ENCODE measurements at regions not wholly inside any gene's neighbourhood (a gene's known extent, or its start where the extent isn't known, plus 50 kb on each side); places are given as distances from the start of the nearest gene placed in this dataset.
"Not testable (repeated sequence)": the region's sequence is repeated elsewhere in the genome, so short reads cannot be mapped to it uniquely, and the experiment has no call there.

DNA sequence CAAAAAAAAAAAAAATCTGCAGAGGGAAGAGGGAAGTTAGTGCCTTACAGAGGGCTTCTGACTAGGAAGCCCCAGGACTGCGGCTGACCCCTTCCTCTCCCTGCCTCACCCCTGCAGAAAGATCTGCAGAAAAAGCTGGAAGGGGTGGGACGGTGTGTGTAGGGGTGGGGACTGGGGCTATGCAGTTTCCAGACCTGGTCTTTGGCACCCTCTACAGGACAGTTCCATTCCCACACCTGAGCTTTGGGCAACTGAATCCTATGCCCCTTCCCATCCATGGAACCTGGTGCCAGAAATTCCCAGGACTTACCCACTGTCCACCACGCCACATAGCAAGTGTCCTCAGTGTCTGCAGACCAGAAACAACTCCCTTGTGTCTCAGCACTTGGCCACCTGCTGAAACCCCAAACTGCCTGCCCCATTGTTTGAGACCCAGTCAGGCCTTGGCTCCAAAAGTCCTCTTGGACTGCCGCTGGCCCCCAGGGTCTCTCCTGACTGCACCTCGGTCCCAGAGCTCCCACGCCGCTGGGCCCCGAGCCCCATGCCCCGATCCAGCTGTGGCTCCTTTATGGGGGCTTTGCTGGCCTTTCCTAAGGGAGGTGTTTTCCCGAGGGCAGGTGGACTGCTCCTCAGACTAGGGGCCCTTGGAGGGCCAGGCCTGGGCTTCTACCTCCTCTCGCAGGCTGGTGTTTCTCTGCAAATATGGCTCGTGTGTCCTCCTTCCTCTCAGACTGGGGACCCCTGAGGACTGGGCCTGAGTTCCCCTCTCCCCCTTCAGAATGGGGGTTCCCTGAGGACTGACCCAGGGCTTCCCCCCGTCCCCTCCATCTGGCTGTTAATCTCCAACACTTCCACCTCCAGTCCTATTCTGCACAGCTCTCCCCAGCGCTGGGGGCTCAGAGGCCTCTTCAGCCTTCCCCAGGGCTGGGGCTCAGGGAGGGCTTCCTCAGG is 284.9 kb upstream of the TEKT4 start:
- H3K36me3 ChIP-seq (ENCODE audit: control insufficient read depth in 2 of 3, insufficient read depth in 3 of 3, low read length in 3 of 3); H3K4me1 ChIP-seq (ENCODE audit: control insufficient read depth in 2 of 3, insufficient read depth in 2 of 3, low read depth in 1 of 3, low read length in 3 of 3); H3K9me3 ChIP-seq (ENCODE audit: control insufficient read depth in 2 of 3, insufficient read depth in 1 of 3, low read length in 3 of 3); H3K9ac ChIP-seq (ENCODE audit: low read length in 3 of 3); H3K27ac ChIP-seq (ENCODE audit: low read depth in 2 of 2, low read length in 2 of 2); FAIRE-seq; H3K27me3 ChIP-seq (ENCODE audit: control insufficient read depth, insufficient read depth, low read length); intact Hi-C loops (cut with DNase I); H3K4me3 ChIP-seq (ENCODE audit: low read length in 3 of 3): not testable (repeated sequence)
- TF ChIP-seq, protein P1, sequence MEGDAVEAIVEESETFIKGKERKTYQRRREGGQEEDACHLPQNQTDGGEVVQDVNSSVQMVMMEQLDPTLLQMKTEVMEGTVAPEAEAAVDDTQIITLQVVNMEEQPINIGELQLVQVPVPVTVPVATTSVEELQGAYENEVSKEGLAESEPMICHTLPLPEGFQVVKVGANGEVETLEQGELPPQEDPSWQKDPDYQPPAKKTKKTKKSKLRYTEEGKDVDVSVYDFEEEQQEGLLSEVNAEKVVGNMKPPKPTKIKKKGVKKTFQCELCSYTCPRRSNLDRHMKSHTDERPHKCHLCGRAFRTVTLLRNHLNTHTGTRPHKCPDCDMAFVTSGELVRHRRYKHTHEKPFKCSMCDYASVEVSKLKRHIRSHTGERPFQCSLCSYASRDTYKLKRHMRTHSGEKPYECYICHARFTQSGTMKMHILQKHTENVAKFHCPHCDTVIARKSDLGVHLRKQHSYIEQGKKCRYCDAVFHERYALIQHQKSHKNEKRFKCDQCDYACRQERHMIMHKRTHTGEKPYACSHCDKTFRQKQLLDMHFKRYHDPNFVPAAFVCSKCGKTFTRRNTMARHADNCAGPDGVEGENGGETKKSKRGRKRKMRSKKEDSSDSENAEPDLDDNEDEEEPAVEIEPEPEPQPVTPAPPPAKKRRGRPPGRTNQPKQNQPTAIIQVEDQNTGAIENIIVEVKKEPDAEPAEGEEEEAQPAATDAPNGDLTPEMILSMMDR (IDR thresholded peaks at IDR 0.05; ENCODE audit: borderline replicate concordance, extremely low read depth, insufficient read depth): peak; percentile 30
- peak in 4 of 5 donors; percentile 18 to 53 (median 32) for DNase-seq

DNA sequence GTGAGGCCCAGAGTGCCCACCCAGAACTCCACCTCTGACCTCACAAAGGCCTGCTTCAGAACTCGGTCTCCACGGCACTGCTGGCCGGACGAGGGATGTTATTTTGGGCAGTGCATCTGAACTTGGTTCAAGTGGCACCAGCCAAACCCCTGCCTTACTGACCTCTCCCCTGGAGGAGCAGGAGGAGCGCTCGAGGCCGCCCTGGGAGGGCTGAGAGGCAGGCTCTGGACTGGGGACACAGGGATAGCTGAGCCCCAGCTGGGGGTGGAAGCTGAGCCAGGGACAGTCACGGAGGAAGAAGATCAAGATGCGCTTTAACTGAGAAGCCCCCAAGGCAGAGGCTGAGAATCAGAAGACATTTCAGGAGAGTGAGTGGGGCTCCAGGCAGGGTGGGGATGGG is 284.2 kb upstream of the TEKT4 start:
- FAIRE-seq; H3K27ac ChIP-seq (ENCODE audit: low read depth in 2 of 2, low read length in 2 of 2); H3K36me3 ChIP-seq (ENCODE audit: control insufficient read depth in 2 of 3, insufficient read depth in 3 of 3, low read length in 3 of 3); H3K4me1 ChIP-seq (ENCODE audit: control insufficient read depth in 2 of 3, insufficient read depth in 2 of 3, low read depth in 1 of 3, low read length in 3 of 3); intact Hi-C loops (cut with DNase I); H3K9me3 ChIP-seq (ENCODE audit: control insufficient read depth in 2 of 3, insufficient read depth in 1 of 3, low read length in 3 of 3); H3K27me3 ChIP-seq (ENCODE audit: control insufficient read depth, insufficient read depth, low read length); DNase-seq; H3K4me3 ChIP-seq (ENCODE audit: low read length in 3 of 3); H3K9ac ChIP-seq (ENCODE audit: low read length in 3 of 3): not testable (repeated sequence)

DNA sequence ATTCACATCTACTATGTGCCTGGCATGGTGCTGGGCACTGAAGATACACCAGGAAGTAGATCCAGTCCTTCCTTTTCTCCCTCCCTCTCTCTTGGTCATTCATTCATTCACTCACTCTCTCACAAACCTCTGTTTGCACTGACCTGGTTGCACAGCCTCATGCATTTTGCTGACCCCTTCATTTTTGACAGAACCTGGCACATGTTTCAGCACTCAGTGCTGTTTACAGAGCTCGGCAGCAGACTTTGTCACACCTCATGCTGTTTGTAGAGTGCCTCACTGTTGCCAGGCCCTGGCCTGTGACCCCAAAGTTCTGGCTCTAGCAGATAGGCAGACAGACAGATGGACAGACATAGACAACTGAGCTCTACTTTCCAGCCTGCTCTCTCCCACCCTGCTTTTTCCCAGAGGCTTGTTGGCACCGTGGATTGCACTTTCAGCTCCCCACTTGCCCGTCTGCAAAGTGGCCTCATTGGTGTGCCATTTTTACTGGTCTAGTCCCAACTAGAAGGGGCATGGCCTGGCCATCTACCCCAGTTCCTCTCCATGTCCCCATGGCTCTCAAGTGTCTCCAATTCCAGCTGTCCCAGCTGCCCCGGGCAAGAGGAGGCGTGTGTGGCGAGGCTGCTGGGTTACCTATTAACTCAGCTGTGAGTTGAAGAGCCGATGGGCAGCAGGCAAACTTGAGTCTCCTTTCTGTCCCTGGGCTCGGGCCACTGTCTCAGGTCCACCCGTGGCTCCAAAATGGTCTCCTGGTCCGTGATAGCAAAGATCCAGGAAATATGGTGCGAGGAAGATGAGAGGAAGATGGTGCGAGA is 277.0 kb upstream of the TEKT4 start:
- intact Hi-C loops (cut with DNase I); H3K4me1 ChIP-seq (ENCODE audit: control insufficient read depth in 2 of 3, insufficient read depth in 2 of 3, low read depth in 1 of 3, low read length in 3 of 3); H3K9me3 ChIP-seq (ENCODE audit: control insufficient read depth in 2 of 3, insufficient read depth in 1 of 3, low read length in 3 of 3); FAIRE-seq; H3K27ac ChIP-seq (ENCODE audit: low read depth in 2 of 2, low read length in 2 of 2); DNase-seq; H3K27me3 ChIP-seq (ENCODE audit: control insufficient read depth, insufficient read depth, low read length); H3K9ac ChIP-seq (ENCODE audit: low read length in 3 of 3); H3K36me3 ChIP-seq (ENCODE audit: control insufficient read depth in 2 of 3, insufficient read depth in 3 of 3, low read length in 3 of 3): not testable (repeated sequence)
- peak overlapping the region in 1 of 3 donors; percentile 39 for H3K4me3 ChIP-seq (ENCODE audit: low read length in 3 of 3)

DNA sequence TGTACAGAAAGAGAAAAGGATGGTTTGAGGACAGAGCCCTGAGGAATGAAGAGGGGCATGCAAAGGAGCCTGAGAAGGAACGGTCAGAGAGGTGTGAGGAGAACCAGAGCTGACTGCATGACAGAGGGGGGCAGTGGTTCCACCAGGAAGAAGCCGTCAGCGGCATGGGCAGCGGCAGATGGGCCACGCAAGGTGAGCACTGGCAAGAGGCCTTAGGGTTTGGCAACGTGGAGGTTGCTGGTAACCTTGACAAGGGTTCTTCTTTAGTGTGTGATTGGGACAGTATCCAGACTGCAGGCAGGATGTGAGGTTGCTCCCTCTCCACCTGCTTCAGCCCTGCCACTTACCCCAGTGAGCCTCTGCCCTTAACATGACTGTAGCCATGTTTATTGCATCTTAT is 275.3 kb upstream of the TEKT4 start:
- H3K27ac ChIP-seq (ENCODE audit: low read depth in 2 of 2, low read length in 2 of 2); DNase-seq; H3K9ac ChIP-seq (ENCODE audit: low read length in 3 of 3); FAIRE-seq; intact Hi-C loops (cut with DNase I); H3K9me3 ChIP-seq (ENCODE audit: control insufficient read depth in 2 of 3, insufficient read depth in 1 of 3, low read length in 3 of 3); H3K4me3 ChIP-seq (ENCODE audit: low read length in 3 of 3); H3K27me3 ChIP-seq (ENCODE audit: control insufficient read depth, insufficient read depth, low read length); H3K4me1 ChIP-seq (ENCODE audit: control insufficient read depth in 2 of 3, insufficient read depth in 2 of 3, low read depth in 1 of 3, low read length in 3 of 3); H3K36me3 ChIP-seq (ENCODE audit: control insufficient read depth in 2 of 3, insufficient read depth in 3 of 3, low read length in 3 of 3): not testable (repeated sequence)

DNA sequence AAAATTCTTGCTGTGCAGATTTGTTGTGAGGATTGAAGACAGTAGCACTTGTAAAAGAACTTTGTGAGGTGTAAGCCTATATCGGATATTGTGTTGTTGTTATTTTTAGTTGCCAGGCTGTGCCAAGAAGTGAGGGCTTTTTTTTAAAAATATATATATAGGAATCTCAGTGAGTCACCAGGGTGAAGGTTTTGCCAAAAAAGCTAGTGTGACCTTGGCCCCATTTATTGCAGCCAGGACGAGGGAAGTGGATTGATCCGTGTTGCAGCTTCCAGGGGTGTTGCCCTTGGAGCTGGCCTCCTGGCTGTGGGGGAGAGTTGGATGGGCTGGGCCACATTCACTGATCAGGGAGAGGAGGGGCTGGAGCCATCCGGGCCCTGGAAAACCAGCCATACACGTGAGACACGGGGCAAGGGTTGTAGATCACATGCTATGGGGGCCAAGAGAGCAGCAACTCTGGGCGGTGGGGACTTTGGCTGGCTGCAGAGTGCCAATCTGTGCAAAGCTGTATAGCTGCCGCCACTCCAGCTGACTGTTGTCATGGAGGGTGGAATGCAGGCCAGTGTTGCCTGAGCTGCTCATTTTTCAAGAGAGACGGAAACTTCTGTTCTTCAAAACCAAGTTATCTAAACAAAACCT is 273.0 kb upstream of the TEKT4 start:
- intact Hi-C loops (cut with DNase I); DNase-seq: not testable (repeated sequence)

DNA sequence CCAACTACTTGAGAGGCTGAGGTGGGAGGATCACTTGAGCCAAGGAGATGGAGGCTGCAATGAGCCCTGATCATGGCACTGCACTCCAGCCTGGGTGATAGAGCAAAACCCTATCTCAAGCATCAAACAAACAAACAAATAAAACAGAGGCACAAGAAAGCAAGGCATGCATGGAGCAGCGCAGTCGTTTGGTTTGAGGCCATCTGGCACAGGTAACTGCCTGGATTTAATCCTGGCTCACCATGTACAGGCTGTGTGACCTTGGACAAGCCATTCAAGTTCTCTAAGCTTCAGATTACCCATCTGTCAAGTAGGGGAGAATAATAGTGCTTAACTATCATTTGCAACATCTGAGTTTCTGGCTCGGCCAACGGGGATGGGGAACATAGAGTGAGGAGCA is 270.3 kb upstream of the TEKT4 start:
- DNase-seq; H3K4me1 ChIP-seq (ENCODE audit: control insufficient read depth in 2 of 3, insufficient read depth in 2 of 3, low read depth in 1 of 3, low read length in 3 of 3); H3K36me3 ChIP-seq (ENCODE audit: control insufficient read depth in 2 of 3, insufficient read depth in 3 of 3, low read length in 3 of 3); H3K27me3 ChIP-seq (ENCODE audit: control insufficient read depth, insufficient read depth, low read length); FAIRE-seq; H3K9me3 ChIP-seq (ENCODE audit: control insufficient read depth in 2 of 3, insufficient read depth in 1 of 3, low read length in 3 of 3); H3K9ac ChIP-seq (ENCODE audit: low read length in 3 of 3); intact Hi-C loops (cut with DNase I); H3K27ac ChIP-seq (ENCODE audit: low read depth in 2 of 2, low read length in 2 of 2); H3K4me3 ChIP-seq (ENCODE audit: low read length in 3 of 3): not testable (repeated sequence)

More for the DNA sequence above, 273.0 kb upstream of the TEKT4 start:
- H3K9ac ChIP-seq (ENCODE audit: low read length in 3 of 3); H3K9me3 ChIP-seq (ENCODE audit: control insufficient read depth in 2 of 3, insufficient read depth in 1 of 3, low read length in 3 of 3); FAIRE-seq; H3K4me1 ChIP-seq (ENCODE audit: control insufficient read depth in 2 of 3, insufficient read depth in 2 of 3, low read depth in 1 of 3, low read length in 3 of 3); H3K4me3 ChIP-seq (ENCODE audit: low read length in 3 of 3); H3K36me3 ChIP-seq (ENCODE audit: control insufficient read depth in 2 of 3, insufficient read depth in 3 of 3, low read length in 3 of 3); H3K27me3 ChIP-seq (ENCODE audit: control insufficient read depth, insufficient read depth, low read length): not testable (repeated sequence)
- peak overlapping the region in 1 of 2 donors; percentile 22 for H3K27ac ChIP-seq (ENCODE audit: low read depth in 2 of 2, low read length in 2 of 2)

Measured in kidney (tissue), 13 donors.